Spleen (tissue), 7 donors: ENCODE measurements at regions not wholly inside any gene's neighbourhood (a gene's known extent, or its start where the extent isn't known, plus 50 kb on each side); places are given as distances from the start of the nearest gene placed in this dataset.

Experiments
- POLR2A ChIP-seq, 3 donors: fragments of 450-650 bp; IDR thresholded peaks; one replicate each; pipeline ENCODE4 v1.5.1; 2017; ENCODE audit warnings: antibody characterized with exemption in 3 of 3, mild to moderate bottlenecking in 1 of 3
- TF ChIP-seq, protein P1 (sequence below), 11 experiments: fragments of 200-600 bp in 7 of 11; fragments of 450-650 bp in 4 of 11; sonication (generic) in 4 of 11; IDR thresholded peaks in 8 of 11; conservative IDR thresholded peaks in 3 of 11; 1 replicate in 7 of 11; 2 replicates in 4 of 11; pipeline versions ENCODE4 v1.4.0 to v1.8.0; 2016 to 2021; ENCODE audit warnings: antibody characterized with exemption in 11 of 11, inconsistent platforms in 4 of 11, mild to moderate bottlenecking in 1 of 11
- donor health status: DM: no; HTN: no; CAD: no; lungs with moderate emphysema.
- donor health status: DM: no; HTN: no; CAD: no.
- donor health status: DM: no; HTN: no; CAD: no.

DNA sequence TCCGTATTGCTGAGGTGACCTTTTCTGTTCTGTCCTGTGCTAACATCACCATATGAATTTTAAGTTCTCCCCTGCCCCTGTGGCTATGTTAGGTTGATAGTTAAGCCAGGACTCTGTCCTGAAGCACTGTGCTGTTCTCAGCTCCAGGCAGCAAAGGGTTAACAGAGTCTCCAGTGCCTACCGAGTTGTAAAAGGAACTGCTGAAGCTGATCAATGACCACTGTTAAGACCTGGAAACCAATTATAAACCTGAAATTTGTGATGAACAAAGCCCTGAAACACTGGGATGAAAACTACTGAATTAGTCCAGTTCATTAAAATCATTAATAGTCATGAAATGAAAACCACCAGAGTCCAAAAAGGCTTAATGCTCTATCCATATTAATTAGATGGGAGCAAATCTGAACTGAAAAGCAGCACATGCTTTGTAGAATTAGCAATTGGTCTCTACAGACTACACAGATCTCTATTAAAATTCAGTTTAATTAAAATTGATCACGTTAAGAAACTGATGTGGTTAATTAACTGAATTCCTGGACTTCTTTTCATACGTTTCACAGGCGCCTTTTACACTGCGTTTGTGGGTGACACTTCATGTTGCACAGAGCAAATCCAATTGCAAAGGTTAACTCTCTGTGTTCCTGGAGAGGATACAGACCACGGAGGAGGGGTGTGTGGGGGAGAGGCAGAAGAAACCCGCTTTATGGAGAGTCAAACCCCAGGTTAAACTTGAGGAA, 188.5 kb upstream of the MPPED2 start:
- no peak for TF ChIP-seq POLR2A (IDR thresholded peaks at IDR 0.05)
- TF ChIP-seq, protein P1, sequence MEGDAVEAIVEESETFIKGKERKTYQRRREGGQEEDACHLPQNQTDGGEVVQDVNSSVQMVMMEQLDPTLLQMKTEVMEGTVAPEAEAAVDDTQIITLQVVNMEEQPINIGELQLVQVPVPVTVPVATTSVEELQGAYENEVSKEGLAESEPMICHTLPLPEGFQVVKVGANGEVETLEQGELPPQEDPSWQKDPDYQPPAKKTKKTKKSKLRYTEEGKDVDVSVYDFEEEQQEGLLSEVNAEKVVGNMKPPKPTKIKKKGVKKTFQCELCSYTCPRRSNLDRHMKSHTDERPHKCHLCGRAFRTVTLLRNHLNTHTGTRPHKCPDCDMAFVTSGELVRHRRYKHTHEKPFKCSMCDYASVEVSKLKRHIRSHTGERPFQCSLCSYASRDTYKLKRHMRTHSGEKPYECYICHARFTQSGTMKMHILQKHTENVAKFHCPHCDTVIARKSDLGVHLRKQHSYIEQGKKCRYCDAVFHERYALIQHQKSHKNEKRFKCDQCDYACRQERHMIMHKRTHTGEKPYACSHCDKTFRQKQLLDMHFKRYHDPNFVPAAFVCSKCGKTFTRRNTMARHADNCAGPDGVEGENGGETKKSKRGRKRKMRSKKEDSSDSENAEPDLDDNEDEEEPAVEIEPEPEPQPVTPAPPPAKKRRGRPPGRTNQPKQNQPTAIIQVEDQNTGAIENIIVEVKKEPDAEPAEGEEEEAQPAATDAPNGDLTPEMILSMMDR (IDR thresholded peaks at IDR 0.05 in 8 of 11, conservative IDR thresholded peaks at IDR 0.05 in 3 of 11), result no peak
